HL-60 (cell line): ENCODE measurements at regions not wholly inside any gene's neighbourhood (a gene's known extent, or its start where the extent isn't known, plus 50 kb on each side); places are given as distances from the start of the nearest gene placed in this dataset.

Experiments used
- DNase-seq, 2 experiments: peaks; one replicate each; pipeline ENCODE4 v3.0.0-alpha.2; 2010 to 2020; ENCODE audit warnings: low read depth in 1 of 2, low spot score in 1 of 2
- H3K27ac ChIP-seq: fragments of 250-450 bp; sonication (Bioruptor Pico); replicated peaks from 2 replicates; pipeline ENCODE4 v1.5.1; 2020; ENCODE audit warnings: mild to moderate bottlenecking, moderate library complexity
- H3K27me3 ChIP-seq: fragments of 250-450 bp; sonication (Bioruptor Pico); 2 replicates; pipeline ENCODE4 v1.5.1; 2021; ENCODE audit warnings: mild to moderate bottlenecking, moderate library complexity; ENCODE audit not compliant: insufficient read depth, poor library complexity, severe bottlenecking
- H3K4me3 ChIP-seq: replicated peaks from 2 replicates; pipeline ENCODE4 v1.5.1; 2011; ENCODE audit warnings: mild to moderate bottlenecking, control low read depth, low read length; ENCODE audit not compliant: insufficient read depth
- CTCF ChIP-seq: IDR thresholded peaks from one replicate; pipeline ENCODE4 v1.5.1; 2011; ENCODE audit warnings: low read length, control low read depth, inconsistent platforms; ENCODE audit not compliant: insufficient read depth
- GABPA ChIP-seq: IDR thresholded peaks from 2 replicates; pipeline ENCODE4 v1.6.1; 2012; ENCODE audit warnings: low read depth
- POLR2AphosphoS5 ChIP-seq: IDR thresholded peaks from 2 replicates; pipeline ENCODE4 v1.6.1; 2012; ENCODE audit warnings: low read depth
- REST ChIP-seq: IDR thresholded peaks from 2 replicates; pipeline ENCODE4 v1.6.1; 2012; ENCODE audit warnings: low read depth; ENCODE audit not compliant: insufficient replicate concordance
- SPI1 ChIP-seq: IDR thresholded peaks from 2 replicates; pipeline ENCODE4 v1.6.1; 2012; ENCODE audit warnings: low read depth, mild to moderate bottlenecking, borderline replicate concordance

GRCh38 chr11:71200172-71200716 lies 52.1 kb downstream of the SHANK2 start:
- no peak overlapping the region for H3K27ac ChIP-seq
- TF ChIP-seq CTCF: no peak
- H3K27me3 ChIP-seq: no peaks in the 10 kb centered on the region
- DNase-seq: no peak
- H3K4me3 ChIP-seq: no peak overlapping the region

GRCh38 chr11:71199226-71199820 lies 53.1 kb downstream of the SHANK2 start:
- TF ChIP-seq REST: no peak
- TF ChIP-seq CTCF: no peak
- TF ChIP-seq SPI1: no peak
- TF ChIP-seq GABPA: no peak
- no peaks in the 10 kb centered on the region for H3K27me3 ChIP-seq
- no peak overlapping the region for H3K27ac ChIP-seq
- H3K4me3 ChIP-seq: no peak overlapping the region
- no peak for DNase-seq

GRCh38 chr11:71198823-71199165 lies 53.6 kb downstream of the SHANK2 start:
- no peak for DNase-seq
- TF ChIP-seq POLR2AphosphoS5: no peak
- TF ChIP-seq SPI1: no peak
- TF ChIP-seq CTCF: no peak
- TF ChIP-seq GABPA: no peak
- no peak for TF ChIP-seq REST
- no peak overlapping the region for H3K27ac ChIP-seq

GRCh38 chr11:71198141-71198822 lies 54.1 kb downstream of the SHANK2 start:
- no peak for DNase-seq
- Histone ChIP-seq H3K27me3 (no peaks in the 10 kb centered on the region), H3K4me3 (no peak overlapping the region), H3K27ac (no peak overlapping the region)
- no peak for TF ChIP-seq POLR2AphosphoS5
- TF ChIP-seq SPI1: no peak

More at GRCh38 chr11:71198823-71199165, 53.6 kb downstream of the SHANK2 start:
- no peak overlapping the region for H3K4me3 ChIP-seq
- H3K27me3 ChIP-seq: no peaks in the 10 kb centered on the region
